H1 (cell line): ENCODE measurements at regions not wholly inside any gene's neighbourhood (a gene's known extent, or its start where the extent isn't known, plus 50 kb on each side); places are given as distances from the start of the nearest gene placed in this dataset.

Experiments used
- GTF2F1 ChIP-seq: IDR thresholded peaks from 2 replicates; pipeline ENCODE4 v1.6.1; 2012; ENCODE audit warnings: low read depth, low read length, improper control_type of control experiment, borderline replicate concordance
- POLR2AphosphoS5 ChIP-seq: IDR thresholded peaks from 2 replicates; pipeline ENCODE4 v1.6.1; 2011; ENCODE audit warnings: low read depth, low read length
- RXRA ChIP-seq: IDR thresholded peaks from 2 replicates; pipeline ENCODE4 v1.6.1; 2011; ENCODE audit warnings: low read depth, mild to moderate bottlenecking, low read length, moderate library complexity; ENCODE audit not compliant: insufficient read depth
- SIX5 ChIP-seq: IDR thresholded peaks from 2 replicates; pipeline ENCODE4 v1.6.1; 2011; ENCODE audit warnings: mild to moderate bottlenecking, low read depth, low read length
- TF ChIP-seq, protein P1 (sequence below): IDR thresholded peaks from 2 replicates; pipeline ENCODE4 v1.6.1; 2011; ENCODE audit warnings: low read depth, mild to moderate bottlenecking, low read length; ENCODE audit not compliant: insufficient read depth

GRCh38 chr2:10186868-10187535, 64.5 kb downstream of the RRM2 start (continued):
- TF ChIP-seq, protein P1, sequence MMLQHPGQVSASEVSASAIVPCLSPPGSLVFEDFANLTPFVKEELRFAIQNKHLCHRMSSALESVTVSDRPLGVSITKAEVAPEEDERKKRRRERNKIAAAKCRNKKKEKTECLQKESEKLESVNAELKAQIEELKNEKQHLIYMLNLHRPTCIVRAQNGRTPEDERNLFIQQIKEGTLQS, result no peak
- TF ChIP-seq SIX5 (no peak), POLR2AphosphoS5 (no peak), RXRA (no peak), GTF2F1 (no peak)
